Activated CD8-positive, alpha-beta T cell treated with anti-CD3 and anti-CD28 coated beads for 36 hours (primary cell): ENCODE measurements at regions not wholly inside any gene's neighbourhood (a gene's known extent, or its start where the extent isn't known, plus 50 kb on each side); places are given as distances from the start of the nearest gene placed in this dataset.

Experiments used
- ATAC-seq: fragments of 200-7000 bp; cut with Tn5 transposase; one replicate; pipeline ENCODE4 v1.10.0; 2021; ENCODE audit warnings: mild to moderate bottlenecking, moderate library complexity
- CTCF ChIA-PET: fragments of 350-600 bp; sonication (Branson Sonifier 250); formaldehyde crosslinking; loops from one replicate; lab custom pipeline; 2021; ENCODE audit warnings: antibody characterized with exemption; lab: Charles Lee
- POLR2A ChIA-PET: fragments of 350-600 bp; sonication (Branson Sonifier 250); formaldehyde crosslinking; loops from one replicate; lab custom pipeline; 2021; ENCODE audit warnings: antibody characterized with exemption; lab: Charles Lee
- DNase-seq: peaks from one replicate; pipeline ENCODE4 v3.0.0-alpha.2; 2020
- H3K27ac Mint-ChIP-seq: one replicate; pipeline ENCODE4 v1.8.0; 2021; ENCODE audit warnings: mild to moderate bottlenecking, mixed read lengths
- H3K27me3 Mint-ChIP-seq: one replicate; pipeline ENCODE4 v1.8.0; 2021; ENCODE audit warnings: mixed read lengths
- H3K36me3 Mint-ChIP-seq: one replicate; pipeline ENCODE4 v1.8.0; 2021; ENCODE audit warnings: low read depth, mixed read lengths
- H3K4me1 Mint-ChIP-seq: one replicate; pipeline ENCODE4 v1.8.0; 2021; ENCODE audit warnings: low read depth, mixed read lengths
- H3K4me3 Mint-ChIP-seq: one replicate; pipeline ENCODE4 v1.8.0; 2021; ENCODE audit warnings: mild to moderate bottlenecking, moderate library complexity, mixed read lengths
- H3K9me3 Mint-ChIP-seq: one replicate; pipeline ENCODE4 v1.8.0; 2021; ENCODE audit warnings: mixed read lengths
- CTCF ChIP-seq: fragments of 200-600 bp; IDR thresholded peaks from one replicate; pipeline ENCODE4 v1.8.0; 2022; ENCODE audit warnings: antibody characterized with exemption, mild to moderate bottlenecking
- intact Hi-C: fragments of 100-400 bp; cut with micrococcal nuclease; formaldehyde crosslinking; loops from one replicate; pipeline ENCODE4 v1.10.0; 2022

- no peaks in the 10 kb centered on the region for H3K4me1 Mint-ChIP-seq
- H3K27ac Mint-ChIP-seq: no peak overlapping the region
- POLR2A ChIA-PET: no interaction called here
- H3K27me3 Mint-ChIP-seq: peaks cover 4% of the 10 kb centered on the region
- CTCF ChIA-PET: no interaction called here
- DNase-seq (no peak), ATAC-seq (no peak)
- intact Hi-C loops: no loop called here
- H3K36me3 Mint-ChIP-seq: no peaks in the 10 kb centered on the region
- no peak for TF ChIP-seq CTCF
- H3K9me3 Mint-ChIP-seq: no peaks in the 10 kb centered on the region
- no peak overlapping the region for H3K4me3 Mint-ChIP-seq
Observed at GRCh38 chr11:115745610-115746512, 241.6 kb upstream of the CADM1 start.

- no peak for TF ChIP-seq CTCF
- Mint-ChIP-seq H3K27ac (no peak overlapping the region), H3K9me3 (no peaks in the 10 kb centered on the region), H3K36me3 (no peaks in the 10 kb centered on the region), H3K4me1 (no peaks in the 10 kb centered on the region), H3K27me3 (peaks cover 4% of the 10 kb centered on the region), H3K4me3 (no peak overlapping the region)
- ChIA-PET CTCF (no interaction called here), POLR2A (no interaction called here)
- intact Hi-C loops: no loop called here
- DNase-seq: no peak
- no peak for ATAC-seq
Observed at GRCh38 chr11:115745066-115745465, 240.9 kb upstream of the CADM1 start.

GRCh38 chr11:115743719-115744118, 239.5 kb upstream of the CADM1 start:
- CTCF ChIA-PET: no interaction called here
- Mint-ChIP-seq H3K4me3 (no peak overlapping the region), H3K9me3 (no peaks in the 10 kb centered on the region), H3K27me3 (no peaks in the 10 kb centered on the region), H3K27ac (no peak overlapping the region), H3K36me3 (no peaks in the 10 kb centered on the region), H3K4me1 (no peaks in the 10 kb centered on the region)
- intact Hi-C loops: no loop called here
- ATAC-seq: no peak
- DNase-seq: no peak
- POLR2A ChIA-PET: no interaction called here
- no peak for TF ChIP-seq CTCF

- Mint-ChIP-seq H3K27ac (no peak overlapping the region), H3K36me3 (no peaks in the 10 kb centered on the region), H3K27me3 (no peaks in the 10 kb centered on the region), H3K4me3 (no peak overlapping the region), H3K9me3 (no peaks in the 10 kb centered on the region), H3K4me1 (no peaks in the 10 kb centered on the region)
- no peak for TF ChIP-seq CTCF
- intact Hi-C loops: no loop called here
- DNase-seq: no peak
- POLR2A ChIA-PET: no interaction called here
- CTCF ChIA-PET: no interaction called here
- ATAC-seq: no peak
Observed at GRCh38 chr11:115741376-115742107, 237.3 kb upstream of the CADM1 start.

- POLR2A ChIA-PET: no interaction called here
- no peak for DNase-seq
- intact Hi-C loops: no loop called here
- Mint-ChIP-seq H3K4me1 (no peaks in the 10 kb centered on the region), H3K9me3 (no peaks in the 10 kb centered on the region), H3K27me3 (no peaks in the 10 kb centered on the region), H3K27ac (no peak overlapping the region), H3K4me3 (no peak overlapping the region), H3K36me3 (no peaks in the 10 kb centered on the region)
- CTCF ChIA-PET: no interaction called here
- no peak for TF ChIP-seq CTCF
- no peak for ATAC-seq
Observed at GRCh38 chr11:115740324-115740723, 236.1 kb upstream of the CADM1 start.
